SK-N-SH (cell line): ENCODE measurements at regions not wholly inside any gene's neighbourhood (a gene's known extent, or its start where the extent isn't known, plus 50 kb on each side); places are given as distances from the start of the nearest gene placed in this dataset.

ENCODE experiments used
- CTCF ChIP-seq: fragments of 200-600 bp; sonication (generic); IDR thresholded peaks from 2 replicates; pipeline ENCODE4 v1.6.1; 2017; ENCODE audit warnings: antibody characterized with exemption, mild to moderate bottlenecking, moderate library complexity
- EP300 ChIP-seq, 2 experiments: IDR thresholded peaks; 2 replicates each; pipeline versions ENCODE4 v1.4.0 to v1.6.1; 2012; ENCODE audit warnings: borderline replicate concordance in 1 of 2, low read depth in 1 of 2, low read length in 1 of 2
- EZH2phosphoT487 ChIP-seq: fragments of 200-600 bp; sonication (generic); IDR thresholded peaks from 2 replicates; pipeline ENCODE4 v1.6.1; 2017; ENCODE audit warnings: low read depth, mixed run types, mild to moderate bottlenecking, antibody characterized with exemption, moderate library complexity, borderline replicate concordance
- FOSL2 ChIP-seq: IDR thresholded peaks from 2 replicates; pipeline ENCODE4 v1.4.0; 2012; ENCODE audit warnings: low read depth, mild to moderate bottlenecking, moderate library complexity, borderline replicate concordance
- GATA2 ChIP-seq: sonication (generic); formaldehyde crosslinking; IDR thresholded peaks from 2 replicates; pipeline ENCODE4 v1.5.0; 2020; ENCODE audit warnings: mild to moderate bottlenecking, missing genetic modification reagents
- IRF3 ChIP-seq: fragments of 150-350 bp; IDR thresholded peaks from 2 replicates; pipeline ENCODE4 v1.6.1; 2016; ENCODE audit warnings: mild to moderate bottlenecking, low read depth, low read length
- MEF2A ChIP-seq: IDR thresholded peaks from 2 replicates; pipeline ENCODE4 v1.4.0; 2012; ENCODE audit warnings: low read depth, borderline replicate concordance
- PBX3 ChIP-seq: IDR thresholded peaks from 2 replicates; pipeline ENCODE4; 2012
- POLR2AphosphoS5 ChIP-seq: IDR thresholded peaks from 2 replicates; pipeline ENCODE4 v1.6.1; 2012; ENCODE audit warnings: low read depth, low read length
- REST ChIP-seq: IDR thresholded peaks from 2 replicates; pipeline ENCODE4 v1.6.1; 2012; ENCODE audit warnings: mild to moderate bottlenecking, low read depth, low read length, moderate library complexity

- TF ChIP-seq MEF2A (no peak), CTCF (no peak), EZH2phosphoT487 (no peak), GATA2 (CRISPR knock-in tag) (no peak), EP300 (IDR thresholded peaks at IDR 0.05; ENCODE audit: borderline replicate concordance in 1 of 2, low read depth in 1 of 2, low read length in 1 of 2) (no peak), REST (no peak), FOSL2 (no peak), PBX3 (no peak), POLR2AphosphoS5 (no peak), IRF3 (no peak)
These were observed 429.0 kb upstream of the POT1 start for GRCh38 chr7:125358551-125359167.
